GM12872 (cell line): ENCODE measurements at regions not wholly inside any gene's neighbourhood (a gene's known extent, or its start where the extent isn't known, plus 50 kb on each side); places are given as distances from the start of the nearest gene placed in this dataset.

Experiments used
- CTCF ChIP-seq: IDR thresholded peaks from 3 replicates; pipeline ENCODE4 v1.5.1; 2011; ENCODE audit warnings: low read depth, mild to moderate bottlenecking, low read length, moderate library complexity; ENCODE audit not compliant: insufficient read depth

GRCh38 chr5:67518227-67518626 is 321.6 kb upstream of the CD180 start:
- TF ChIP-seq CTCF: no peak

- no peak for TF ChIP-seq CTCF
These were observed 320.5 kb upstream of the CD180 start for GRCh38 chr5:67516948-67517565.

GRCh38 chr5:67515762-67516161 is 319.2 kb upstream of the CD180 start:
- no peak for TF ChIP-seq CTCF

GRCh38 chr5:67515020-67515689 is 318.6 kb upstream of the CD180 start:
- TF ChIP-seq CTCF: no peak

GRCh38 chr5:67512758-67513157 is 316.2 kb upstream of the CD180 start:
- TF ChIP-seq CTCF: no peak

- TF ChIP-seq CTCF: no peak
These were observed 315.3 kb upstream of the CD180 start for GRCh38 chr5:67511911-67512310.

- TF ChIP-seq CTCF: no peak
These were observed 313.6 kb upstream of the CD180 start for GRCh38 chr5:67510204-67510603.
